GM23338 (cell line): ENCODE measurements at regions not wholly inside any gene's neighbourhood (a gene's known extent, or its start where the extent isn't known, plus 50 kb on each side); places are given as distances from the start of the nearest gene placed in this dataset.

ENCODE experiments used
- ATAC-seq: fragments of 200-7000 bp; cut with Tn5 transposase; 3 replicates; pipeline ENCODE4 v1.9.1; 2020
- DNase-seq: peaks from one replicate; pipeline ENCODE4 v3.0.0-alpha.2; 2015; ENCODE audit warnings: low spot score
- H2AFZ ChIP-seq: fragments of 200-600 bp; sonication (generic); 2 replicates; pipeline ENCODE4 v1.8.0; 2016; ENCODE audit warnings: antibody characterized with exemption, mild to moderate bottlenecking, moderate library complexity
- H3F3A ChIP-seq: fragments of 200-600 bp; sonication (generic); replicated peaks from 2 replicates; pipeline ENCODE4 v1.8.0; 2017; ENCODE audit warnings: antibody characterized with exemption, mixed run types, low read depth
- H3K27ac ChIP-seq: fragments of 200-600 bp; sonication (generic); 2 replicates; pipeline ENCODE4 v1.6.1; 2016; ENCODE audit warnings: low read depth
- H3K27me3 ChIP-seq: fragments of 200-600 bp; sonication (generic); 2 replicates; pipeline ENCODE4 v1.8.0; 2016; ENCODE audit warnings: mild to moderate bottlenecking, mixed run types, moderate library complexity; ENCODE audit not compliant: insufficient read depth
- H3K36me3 ChIP-seq: fragments of 200-600 bp; sonication (generic); 2 replicates; pipeline ENCODE4 v1.8.0; 2016; ENCODE audit warnings: mild to moderate bottlenecking; ENCODE audit not compliant: insufficient read depth
- H3K4me1 ChIP-seq: fragments of 200-600 bp; sonication (generic); 2 replicates; pipeline ENCODE4 v1.8.0; 2016; ENCODE audit warnings: mild to moderate bottlenecking, moderate library complexity; ENCODE audit not compliant: insufficient read depth
- H3K4me2 ChIP-seq: fragments of 200-600 bp; sonication (generic); 2 replicates; pipeline ENCODE4 v1.7.1; 2017; ENCODE audit warnings: mixed run types
- H3K4me3 ChIP-seq: fragments of 200-600 bp; sonication (generic); 2 replicates; pipeline ENCODE4 v1.6.1; 2016; ENCODE audit warnings: mixed run types
- H3K79me2 ChIP-seq: fragments of 200-600 bp; sonication (generic); replicated peaks from 2 replicates; pipeline ENCODE4 v1.8.0; 2017; ENCODE audit warnings: mild to moderate bottlenecking; ENCODE audit not compliant: insufficient read depth
- H3K9me2 ChIP-seq: fragments of 200-600 bp; sonication (generic); 2 replicates; pipeline ENCODE4 v1.8.0; 2017; ENCODE audit not compliant: insufficient read depth
- H4K20me1 ChIP-seq: fragments of 200-600 bp; sonication (generic); replicated peaks from 2 replicates; pipeline ENCODE4 v1.8.0; 2017; ENCODE audit warnings: mild to moderate bottlenecking; ENCODE audit not compliant: insufficient read depth
- H3K27ac Mint-ChIP-seq: 2 replicates; pipeline ENCODE4 v1.8.0; 2020; ENCODE audit warnings: inconsistent platforms, mild to moderate bottlenecking, moderate library complexity, mixed read lengths
- H3K27me3 Mint-ChIP-seq: 3 replicates; pipeline ENCODE4 v1.8.0; 2022; ENCODE audit warnings: low read depth, mild to moderate bottlenecking, moderate library complexity, mixed read lengths, inconsistent platforms; ENCODE audit not compliant: insufficient read depth, poor library complexity
- H3K36me3 Mint-ChIP-seq: 3 replicates; pipeline ENCODE4 v1.8.0; 2021; ENCODE audit warnings: low read depth, mild to moderate bottlenecking, inconsistent platforms, moderate library complexity, mixed read lengths
- H3K4me1 Mint-ChIP-seq: 3 replicates; pipeline ENCODE4 v1.8.0; 2020; ENCODE audit warnings: mild to moderate bottlenecking, inconsistent platforms, mixed read lengths
- H3K4me3 Mint-ChIP-seq: 3 replicates; pipeline ENCODE4 v1.8.0; 2021; ENCODE audit warnings: moderate library complexity, mild to moderate bottlenecking, inconsistent platforms, mixed read lengths
- H3K9me3 Mint-ChIP-seq: 3 replicates; pipeline ENCODE4 v1.8.0; 2020; ENCODE audit warnings: moderate library complexity, mild to moderate bottlenecking, inconsistent platforms, mixed read lengths
- CREB1 ChIP-seq: fragments of 250-450 bp; sonication (Bioruptor Pico); IDR thresholded peaks from 2 replicates; pipeline ENCODE4 v1.5.0; 2020; ENCODE audit warnings: low read depth, mild to moderate bottlenecking, moderate library complexity
- CTCF ChIP-seq, 2 experiments: fragments of 200-600 bp in 1 of 2; sonication (generic) in 1 of 2; conservative IDR thresholded peaks; 2 replicates each; pipeline versions ENCODE4 v1.5.1 to v1.6.1; 2016 to 2017; ENCODE audit warnings: antibody characterized with exemption in 2 of 2, low read depth in 2 of 2, mild to moderate bottlenecking in 2 of 2, moderate library complexity in 1 of 2
- ETS1 ChIP-seq: IDR thresholded peaks from 2 replicates; pipeline ENCODE4 v1.6.1; 2016; ENCODE audit warnings: antibody characterized with exemption
- EZH2 ChIP-seq: fragments of 200-600 bp; sonication (generic); IDR thresholded peaks from one replicate; pipeline ENCODE4 v1.8.0; 2017; ENCODE audit warnings: antibody characterized with exemption, mild to moderate bottlenecking, low read depth; ENCODE audit not compliant: unreplicated experiment
- EZH2phosphoT487 ChIP-seq: fragments of 200-600 bp; sonication (generic); IDR thresholded peaks from one replicate; pipeline ENCODE4 v1.8.1; 2018; ENCODE audit warnings: antibody characterized with exemption; ENCODE audit not compliant: unreplicated experiment
- JUNB ChIP-seq: IDR thresholded peaks from one replicate; pipeline ENCODE4 v1.6.1; 2016; ENCODE audit warnings: antibody characterized with exemption; ENCODE audit not compliant: unreplicated experiment
- NANOG ChIP-seq: IDR thresholded peaks from 2 replicates; pipeline ENCODE4 v1.6.1; 2016; ENCODE audit warnings: antibody characterized with exemption, borderline replicate concordance
- POLR2AphosphoS5 ChIP-seq: IDR thresholded peaks from 2 replicates; pipeline ENCODE4 v1.6.1; 2016; ENCODE audit warnings: antibody characterized with exemption, low read depth
- REST ChIP-seq: IDR thresholded peaks from one replicate; pipeline ENCODE4 v1.6.1; 2018; ENCODE audit warnings: antibody characterized with exemption; ENCODE audit not compliant: unreplicated experiment
- STAT1 ChIP-seq: IDR thresholded peaks from one replicate; pipeline ENCODE4 v1.6.1; 2016; ENCODE audit warnings: antibody characterized with exemption; ENCODE audit not compliant: unreplicated experiment
- ZNF114 ChIP-seq: fragments of 250-450 bp; sonication (Bioruptor Pico); IDR thresholded peaks from 2 replicates; pipeline ENCODE4 v1.5.0; 2020; ENCODE audit warnings: mild to moderate bottlenecking, moderate library complexity
- ZNF331 ChIP-seq: fragments of 250-450 bp; sonication (Bioruptor Pico); IDR thresholded peaks from 2 replicates; pipeline ENCODE4 v1.5.0; 2020; ENCODE audit warnings: low read depth, mild to moderate bottlenecking, moderate library complexity
- ZNF462 ChIP-seq: fragments of 250-450 bp; sonication (Bioruptor Pico); IDR thresholded peaks from 2 replicates; pipeline ENCODE4 v1.5.0; 2020; ENCODE audit warnings: mild to moderate bottlenecking, moderate library complexity

- Histone ChIP-seq H3K4me2 (no peak overlapping the region), H3K79me2 (no peaks in the 10 kb centered on the region), H3F3A (no peaks in the 10 kb centered on the region), H3K9me2 (no peaks in the 10 kb centered on the region; the same call in 1 of the 2 replicates), H3K27ac (no peak overlapping the region), H3K4me3 (no peak overlapping the region), H2AFZ (no peak overlapping the region), H4K20me1 (no peaks in the 10 kb centered on the region), H3K27me3 (no peaks in the 10 kb centered on the region), H3K4me1 (no peaks in the 10 kb centered on the region), H3K36me3 (no peaks in the 10 kb centered on the region)
- peaks cover 3% of the 10 kb centered on the region; the same call in 1 of the 3 replicates for H3K9me3 Mint-ChIP-seq
- no peaks in the 10 kb centered on the region for H3K4me1 Mint-ChIP-seq
- H3K27ac Mint-ChIP-seq = no peak overlapping the region
- H3K36me3 Mint-ChIP-seq = no peaks in the 10 kb centered on the region
- H3K27me3 Mint-ChIP-seq = no peaks in the 10 kb centered on the region
- no peak for ATAC-seq
- TF ChIP-seq ETS1 = no peak
- TF ChIP-seq ZNF114 (CRISPR knock-in tag) = no peak
- no peak for TF ChIP-seq CREB1
- no peak for TF ChIP-seq POLR2AphosphoS5
- TF ChIP-seq ZNF331 (CRISPR knock-in tag) = no peak
- no peak for TF ChIP-seq CTCF (conservative IDR thresholded peaks at IDR 0.05; ENCODE audit: low read depth in 2 of 2)
- no peak for TF ChIP-seq EZH2phosphoT487
- no peak for TF ChIP-seq REST
- no peak for TF ChIP-seq EZH2
- no peak for TF ChIP-seq NANOG
- no peak for TF ChIP-seq JUNB
- TF ChIP-seq STAT1 = no peak
- no peak for TF ChIP-seq ZNF462
- H3K4me3 Mint-ChIP-seq = no peak overlapping the region
- DNase-seq = no peak
Measured at GRCh38 chr4:19961091-19961490, 290.6 kb upstream of the SLIT2 start.
